AG09309 (cell line): ENCODE measurements at regions not wholly inside any gene's neighbourhood (a gene's known extent, or its start where the extent isn't known, plus 50 kb on each side); places are given as distances from the start of the nearest gene placed in this dataset.

Source experiments
- DNase-seq: peaks from one replicate; pipeline ENCODE4 v3.0.0-alpha.2; 2010; ENCODE audit warnings: low read depth
- H3K4me3 ChIP-seq: 2 replicates; pipeline ENCODE4 v1.5.1; 2011; ENCODE audit warnings: mild to moderate bottlenecking, low read depth, low read length, moderate library complexity; ENCODE audit not compliant: control insufficient read depth
- CTCF ChIP-seq: IDR thresholded peaks from 2 replicates; pipeline ENCODE4 v1.5.1; 2011; ENCODE audit warnings: mild to moderate bottlenecking, low read depth, low read length, inconsistent platforms; ENCODE audit not compliant: insufficient read depth, control insufficient read depth; ENCODE audit errors: missing control alignments

- no peak for TF ChIP-seq CTCF
- H3K4me3 ChIP-seq, result no peak overlapping the region
- no peak for DNase-seq
These were observed 119.0 kb upstream of the CDH7 start for GRCh38 chr18:65631766-65632165.

DNA sequence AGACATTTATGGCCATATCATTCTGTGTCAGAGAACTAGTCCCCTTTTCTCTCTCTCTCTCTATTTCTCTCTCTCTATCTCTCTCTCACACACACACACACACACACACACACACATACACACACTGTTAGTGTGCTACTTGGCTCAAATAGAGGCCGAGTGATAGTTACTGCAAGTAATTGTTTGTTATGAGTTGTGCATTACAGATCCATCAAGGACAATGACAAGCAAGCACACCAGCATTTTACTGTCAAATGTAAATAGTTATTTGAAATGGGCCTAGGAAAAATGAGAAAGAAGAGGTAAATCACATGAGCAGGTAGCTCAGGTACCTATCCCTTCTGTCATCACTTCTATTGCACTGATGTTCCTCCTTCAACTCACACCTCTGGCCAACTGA, 122.4 kb upstream of the CDH7 start:
- H3K4me3 ChIP-seq, result no peak overlapping the region
- TF ChIP-seq CTCF, result no peak

DNA sequence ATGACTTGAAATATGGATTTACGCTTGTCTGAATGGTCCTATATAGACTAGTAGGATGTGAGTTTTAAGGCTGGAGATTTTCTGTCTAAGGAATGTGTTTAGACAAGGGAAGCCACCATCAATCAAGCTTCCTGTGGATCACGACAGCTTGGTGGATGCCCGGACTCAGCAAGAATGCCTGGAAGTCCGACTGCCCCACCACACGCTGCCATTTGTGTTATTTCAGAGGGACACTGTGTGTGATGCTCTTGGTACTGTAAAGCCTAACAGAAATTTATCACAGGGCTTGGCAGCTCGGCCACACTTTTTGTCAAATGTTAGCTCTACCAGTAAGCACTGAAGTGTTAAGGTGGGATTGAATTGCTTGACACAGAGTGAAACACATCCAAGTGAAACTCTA, 127.1 kb upstream of the CDH7 start:
- TF ChIP-seq CTCF, result no peak

More for the DNA sequence above, 122.4 kb upstream of the CDH7 start:
- DNase-seq, result no peak

GRCh38 chr18:65622436-65622835, 128.4 kb upstream of the CDH7 start:
- no peak for DNase-seq
- no peak overlapping the region for H3K4me3 ChIP-seq
- no peak for TF ChIP-seq CTCF

More for the DNA sequence above, 127.1 kb upstream of the CDH7 start:
- no peak overlapping the region for H3K4me3 ChIP-seq
- no peak for DNase-seq

DNA sequence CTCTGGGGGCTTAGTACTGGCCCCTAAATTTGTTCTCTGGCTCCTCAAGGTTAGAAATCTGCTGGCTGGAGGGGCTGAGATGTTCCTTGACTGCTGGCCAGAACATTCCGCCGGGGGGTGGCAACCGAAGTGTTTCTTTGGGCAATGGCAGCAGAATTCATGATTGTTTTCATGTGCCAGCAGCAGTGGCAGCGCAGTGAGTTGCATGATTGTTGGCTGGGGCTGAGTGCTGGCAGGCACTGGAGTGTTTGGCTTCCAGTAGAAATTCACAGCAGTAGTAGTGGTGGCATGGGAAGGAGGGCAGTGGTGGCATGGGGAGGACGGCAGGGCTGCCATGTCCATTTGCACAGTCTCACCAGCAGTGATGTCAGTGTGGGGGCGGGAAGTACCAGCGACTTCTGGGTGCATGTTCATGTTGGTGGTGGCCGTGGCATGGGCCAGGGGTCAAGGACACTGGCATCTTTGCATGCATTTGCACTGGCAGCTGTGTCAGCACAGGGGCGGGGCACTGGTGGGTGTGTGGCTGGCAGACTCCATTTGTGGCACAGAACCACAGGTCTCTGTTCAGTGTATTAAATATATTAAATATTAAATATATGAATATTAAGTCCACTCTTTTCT, 130.6 kb upstream of the CDH7 start:
- H3K4me3 ChIP-seq, result no peak overlapping the region
- no peak for DNase-seq
- no peak for TF ChIP-seq CTCF

DNA sequence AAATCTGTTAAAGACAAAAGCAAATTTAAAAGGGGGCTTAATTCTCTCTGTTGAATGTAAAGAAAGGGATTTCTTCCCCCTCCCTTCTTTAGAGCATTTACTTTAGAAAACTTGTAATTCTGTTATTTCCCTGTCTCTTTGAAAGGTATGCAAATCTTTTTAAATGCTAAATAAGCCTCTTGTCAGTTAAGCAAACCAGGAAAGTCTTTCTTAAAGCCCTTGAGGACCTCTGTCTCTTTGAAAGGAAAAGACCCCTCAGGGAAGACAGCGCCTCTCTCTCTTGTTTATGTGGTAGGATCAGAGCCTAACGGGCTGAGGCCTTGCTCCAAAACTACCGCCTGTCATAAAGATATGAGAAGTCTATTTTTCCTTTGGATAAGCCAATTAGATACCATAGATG, 139.9 kb upstream of the CDH7 start:
- no peak overlapping the region for H3K4me3 ChIP-seq
- TF ChIP-seq CTCF, result no peak
- no peak for DNase-seq

DNA sequence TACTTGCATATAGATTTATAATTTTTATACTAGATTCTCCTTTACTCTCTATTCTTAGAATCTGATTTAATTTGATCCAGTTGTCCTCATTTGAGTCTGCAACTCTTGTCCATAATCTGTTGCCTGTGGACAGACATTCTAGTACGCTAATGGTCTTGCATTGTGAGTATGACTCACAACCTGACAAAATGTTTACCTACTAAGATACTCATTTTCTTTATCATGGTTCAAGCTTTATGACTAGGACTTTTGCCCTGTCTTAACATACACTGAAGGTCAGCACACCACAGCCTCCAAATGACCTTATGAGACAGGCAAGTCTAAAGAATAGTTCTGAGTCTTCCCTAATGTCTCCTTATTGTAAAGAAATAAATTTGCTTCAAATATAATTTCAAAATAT, 142.3 kb upstream of the CDH7 start:
- H3K4me3 ChIP-seq, result no peak overlapping the region
- no peak for TF ChIP-seq CTCF
- no peak for DNase-seq
